GM18498 (cell line): ENCODE measurements at regions not wholly inside any gene's neighbourhood (a gene's known extent, or its start where the extent isn't known, plus 50 kb on each side); places are given as distances from the start of the nearest gene placed in this dataset.

Experiments used
- ATAC-seq: cut with Tn5 transposase; IDR thresholded peaks from one replicate; pipeline ENCODE4 v1.9.1; 2021; ENCODE audit warnings: mild to moderate bottlenecking, moderate library complexity; ENCODE audit not compliant: unreplicated experiment

GRCh38 chr2:102078773-102079172 lies 63.8 kb upstream of the IL1R1 start:
- no peak for ATAC-seq

- ATAC-seq, result peak; percentile 39
Measured at GRCh38 chr2:102080451-102081242, 61.9 kb upstream of the IL1R1 start.

GRCh38 chr2:102081243-102081522 lies 61.4 kb upstream of the IL1R1 start:
- no peak for ATAC-seq

GRCh38 chr2:102081606-102082005 lies 60.9 kb upstream of the IL1R1 start:
- no peak for ATAC-seq

- peak; percentile 82 for ATAC-seq
Measured at GRCh38 chr2:102082571-102083392, 59.8 kb upstream of the IL1R1 start.

- ATAC-seq, result no peak
Measured at GRCh38 chr2:102083393-102083703, 59.2 kb upstream of the IL1R1 start.

- ATAC-seq, result no peak
Measured at GRCh38 chr2:102084651-102085050, 57.9 kb upstream of the IL1R1 start.

GRCh38 chr2:102085238-102085637 lies 57.3 kb upstream of the IL1R1 start:
- no peak for ATAC-seq

GRCh38 chr2:102086150-102086872 lies 56.2 kb upstream of the IL1R1 start:
- ATAC-seq, result no peak

- no peak for ATAC-seq
Measured at GRCh38 chr2:102091121-102091520, 51.4 kb upstream of the IL1R1 start.

- no peak for ATAC-seq
Measured at GRCh38 chr2:102091908-102092307, 50.6 kb upstream of the IL1R1 start.

- ATAC-seq, result no peak
Measured at GRCh38 chr2:102092535-102092934, 50.0 kb upstream of the IL1R1 start.
